ENCODE measurements at regions not wholly inside any gene's neighbourhood (a gene's known extent, or its start where the extent isn't known, plus 50 kb on each side); places are given as distances from the start of the nearest gene placed in this dataset.

DNA sequence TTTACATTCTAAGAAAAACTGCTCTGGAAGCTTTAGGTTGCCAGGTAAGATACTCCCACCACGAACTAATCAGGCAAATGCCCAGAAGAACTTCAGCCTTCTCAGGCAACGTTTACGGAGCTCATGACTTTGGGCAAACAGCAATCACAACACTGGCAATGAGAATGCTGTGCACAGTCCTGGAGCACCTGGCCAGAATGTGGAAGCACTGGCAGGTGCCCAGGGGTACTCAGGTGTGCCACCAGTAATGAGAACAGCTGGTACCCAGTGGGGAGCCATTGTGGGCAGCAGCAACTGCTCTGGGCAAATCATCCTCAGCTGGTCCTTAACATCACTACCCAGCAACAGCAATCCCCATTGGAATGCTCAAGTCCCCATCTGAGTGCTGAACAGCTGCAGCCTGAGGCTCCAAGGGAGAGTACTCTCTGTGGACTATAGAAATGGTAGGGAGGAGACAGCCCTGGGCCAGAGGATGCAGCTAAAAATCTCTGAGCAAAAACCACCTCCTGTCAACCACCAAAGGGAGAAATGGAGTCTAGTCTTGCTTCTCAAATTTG lies 210.0 kb downstream of the FOXO1 start:
- no peak overlapping the region for H3K4me3 ChIP-seq
- TF ChIP-seq ZNF830 (CRISPR knock-in tag; IDR thresholded peaks at IDR 0.05) = no peak
- no peak overlapping the region for H3K27ac ChIP-seq (ENCODE audit: extremely low read depth, low read depth, low read length)
- no peaks in the 10 kb centered on the region for H4K20me1 ChIP-seq (replicated peaks; ENCODE audit: control insufficient read depth, insufficient read depth, low read length)
- ChIA-PET CTCF (ENCODE audit: low intra/inter-chr PET ratio) (no interaction called here), POLR2A (no interaction called here)
- FAIRE-seq (no peak), DNase-seq (ENCODE audit: extremely low read depth in 1 of 4, low spot score in 3 of 4) (no peak), ATAC-seq (no peak)
- H2AFZ ChIP-seq (ENCODE audit: low read depth, low read length) = no peak overlapping the region
- H3K4me2 ChIP-seq (ENCODE audit: insufficient read depth, low read length) = no peak overlapping the region
- no peaks in the 10 kb centered on the region for H3K9me1 ChIP-seq (ENCODE audit: control insufficient read depth, insufficient read depth, low read length)
- H3K4me1 ChIP-seq (replicated peaks in 1 of 2; ENCODE audit: control insufficient read depth in 2 of 2, insufficient read depth in 2 of 2, low read length in 2 of 2) = no peaks in the 10 kb centered on the region
- 0% methylated on average over 2 of the region's 3 CpGs for WGBS (ENCODE audit: insufficient coverage, low coverage, missing lambda C conversion rate)
- H3K27me3 ChIP-seq (ENCODE audit: control insufficient read depth in 2 of 2, insufficient read depth in 2 of 2, low read length in 2 of 2) = no peaks in the 10 kb centered on the region; a peak in 1 of 5 replicates
- BruUV-seq (replicated peaks) = no TSS peak
- H3K79me2 ChIP-seq (ENCODE audit: control insufficient read depth, insufficient read depth, low read length) = no peaks in the 10 kb centered on the region
- H3K36me3 ChIP-seq (ENCODE audit: control insufficient read depth, insufficient read depth, low read length) = no peaks in the 10 kb centered on the region
- intact Hi-C loops (cut with micrococcal nuclease) = no loop called here
- in situ Hi-C loops (cut with MboI) = no loop called here
- no peak overlapping the region for H3K9ac ChIP-seq (ENCODE audit: insufficient read depth in 1 of 2, low read depth in 2 of 2, low read length in 2 of 2)
- no peaks in the 10 kb centered on the region for H3K9me3 ChIP-seq (replicated peaks; ENCODE audit: control insufficient read depth, insufficient read depth, low read depth, low read length)

DNA sequence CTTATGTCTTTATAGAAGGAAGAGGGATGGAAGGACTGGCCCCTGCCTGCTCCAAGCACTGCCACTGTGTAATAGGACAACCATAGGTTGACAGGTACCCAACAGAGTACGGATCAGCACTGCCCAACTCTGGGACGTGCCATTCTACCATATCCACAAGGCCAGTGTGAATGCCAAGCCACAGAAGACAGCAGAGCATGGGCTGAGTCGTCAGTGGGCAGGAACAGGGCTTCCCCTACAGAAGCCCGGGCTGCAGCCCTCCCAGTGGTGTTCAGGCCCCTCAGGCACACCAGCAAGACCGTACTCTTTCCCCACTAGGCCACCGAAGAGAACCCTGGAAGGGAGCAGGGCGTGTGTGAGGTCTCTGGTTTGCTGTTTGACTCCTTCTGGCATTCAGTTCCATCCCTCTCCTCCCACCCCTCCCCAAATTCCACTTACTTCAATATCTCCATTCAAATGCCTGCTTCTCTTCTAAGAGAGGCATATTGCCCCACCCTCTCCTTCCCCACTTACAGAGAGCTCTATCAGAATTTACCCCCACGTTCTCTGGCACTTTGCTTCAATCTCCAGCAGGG lies 209.4 kb downstream of the FOXO1 start:
- BruUV-seq (replicated peaks) = no TSS peak
- H4K20me1 ChIP-seq (replicated peaks; ENCODE audit: control insufficient read depth, insufficient read depth, low read length) = no peaks in the 10 kb centered on the region
- DNase-seq (ENCODE audit: extremely low read depth in 1 of 4, low spot score in 3 of 4) = no peak
- intact Hi-C loops (cut with micrococcal nuclease) (no loop called here), in situ Hi-C loops (cut with MboI) (no loop called here)
- no peak overlapping the region for H3K4me2 ChIP-seq (ENCODE audit: insufficient read depth, low read length)
- H3K27me3 ChIP-seq (ENCODE audit: control insufficient read depth in 2 of 2, insufficient read depth in 2 of 2, low read length in 2 of 2) = no peaks in the 10 kb centered on the region; a peak in 1 of 5 replicates
- 0% methylated on average over 6 of the region's 8 CpGs for WGBS (ENCODE audit: insufficient coverage, low coverage, missing lambda C conversion rate)
- H3K9me3 ChIP-seq (replicated peaks; ENCODE audit: control insufficient read depth, insufficient read depth, low read depth, low read length) = no peaks in the 10 kb centered on the region
- no peaks in the 10 kb centered on the region for H3K9me1 ChIP-seq (ENCODE audit: control insufficient read depth, insufficient read depth, low read length)
- H3K9ac ChIP-seq (ENCODE audit: insufficient read depth in 1 of 2, low read depth in 2 of 2, low read length in 2 of 2) = no peak overlapping the region
- ChIA-PET POLR2A (no interaction called here), CTCF (ENCODE audit: low intra/inter-chr PET ratio) (no interaction called here)
- ATAC-seq = no peak
- no peak overlapping the region for H3K27ac ChIP-seq (ENCODE audit: extremely low read depth, low read depth, low read length)
- no peaks in the 10 kb centered on the region for H3K79me2 ChIP-seq (ENCODE audit: control insufficient read depth, insufficient read depth, low read length)
- H3K4me1 ChIP-seq (replicated peaks in 1 of 2; ENCODE audit: control insufficient read depth in 2 of 2, insufficient read depth in 2 of 2, low read length in 2 of 2) = no peaks in the 10 kb centered on the region
- FAIRE-seq = no peak
- no peak overlapping the region for H2AFZ ChIP-seq (ENCODE audit: low read depth, low read length)
- no peak overlapping the region for H3K4me3 ChIP-seq
- H3K36me3 ChIP-seq (ENCODE audit: control insufficient read depth, insufficient read depth, low read length) = no peaks in the 10 kb centered on the region
- TF ChIP-seq RNF2 (IDR thresholded peaks at IDR 0.05) (no peak), ZNF12 (CRISPR knock-in tag; IDR thresholded peaks at IDR 0.05) (no peak), SNIP1 (IDR thresholded peaks at IDR 0.05; ENCODE audit: low read depth) (no peak), ZNF830 (CRISPR knock-in tag; IDR thresholded peaks at IDR 0.05) (no peak)
- TF ChIP-seq, protein P1, sequence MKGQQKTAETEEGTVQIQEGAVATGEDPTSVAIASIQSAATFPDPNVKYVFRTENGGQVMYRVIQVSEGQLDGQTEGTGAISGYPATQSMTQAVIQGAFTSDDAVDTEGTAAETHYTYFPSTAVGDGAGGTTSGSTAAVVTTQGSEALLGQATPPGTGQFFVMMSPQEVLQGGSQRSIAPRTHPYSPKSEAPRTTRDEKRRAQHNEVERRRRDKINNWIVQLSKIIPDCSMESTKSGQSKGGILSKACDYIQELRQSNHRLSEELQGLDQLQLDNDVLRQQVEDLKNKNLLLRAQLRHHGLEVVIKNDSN (CRISPR knock-in tag; IDR thresholded peaks at IDR 0.05) = no peak
- TF ChIP-seq, protein P2, sequence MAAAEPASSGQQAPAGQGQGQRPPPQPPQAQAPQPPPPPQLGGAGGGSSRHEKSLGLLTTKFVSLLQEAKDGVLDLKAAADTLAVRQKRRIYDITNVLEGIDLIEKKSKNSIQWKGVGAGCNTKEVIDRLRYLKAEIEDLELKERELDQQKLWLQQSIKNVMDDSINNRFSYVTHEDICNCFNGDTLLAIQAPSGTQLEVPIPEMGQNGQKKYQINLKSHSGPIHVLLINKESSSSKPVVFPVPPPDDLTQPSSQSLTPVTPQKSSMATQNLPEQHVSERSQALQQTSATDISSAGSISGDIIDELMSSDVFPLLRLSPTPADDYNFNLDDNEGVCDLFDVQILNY (CRISPR knock-in tag; IDR thresholded peaks at IDR 0.05) = no peak
- TF ChIP-seq, protein P3, sequence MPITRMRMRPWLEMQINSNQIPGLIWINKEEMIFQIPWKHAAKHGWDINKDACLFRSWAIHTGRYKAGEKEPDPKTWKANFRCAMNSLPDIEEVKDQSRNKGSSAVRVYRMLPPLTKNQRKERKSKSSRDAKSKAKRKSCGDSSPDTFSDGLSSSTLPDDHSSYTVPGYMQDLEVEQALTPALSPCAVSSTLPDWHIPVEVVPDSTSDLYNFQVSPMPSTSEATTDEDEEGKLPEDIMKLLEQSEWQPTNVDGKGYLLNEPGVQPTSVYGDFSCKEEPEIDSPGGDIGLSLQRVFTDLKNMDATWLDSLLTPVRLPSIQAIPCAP (CRISPR knock-in tag; IDR thresholded peaks at IDR 0.05; ENCODE audit: borderline replicate concordance) = no peak
- TF ChIP-seq, protein P4, sequence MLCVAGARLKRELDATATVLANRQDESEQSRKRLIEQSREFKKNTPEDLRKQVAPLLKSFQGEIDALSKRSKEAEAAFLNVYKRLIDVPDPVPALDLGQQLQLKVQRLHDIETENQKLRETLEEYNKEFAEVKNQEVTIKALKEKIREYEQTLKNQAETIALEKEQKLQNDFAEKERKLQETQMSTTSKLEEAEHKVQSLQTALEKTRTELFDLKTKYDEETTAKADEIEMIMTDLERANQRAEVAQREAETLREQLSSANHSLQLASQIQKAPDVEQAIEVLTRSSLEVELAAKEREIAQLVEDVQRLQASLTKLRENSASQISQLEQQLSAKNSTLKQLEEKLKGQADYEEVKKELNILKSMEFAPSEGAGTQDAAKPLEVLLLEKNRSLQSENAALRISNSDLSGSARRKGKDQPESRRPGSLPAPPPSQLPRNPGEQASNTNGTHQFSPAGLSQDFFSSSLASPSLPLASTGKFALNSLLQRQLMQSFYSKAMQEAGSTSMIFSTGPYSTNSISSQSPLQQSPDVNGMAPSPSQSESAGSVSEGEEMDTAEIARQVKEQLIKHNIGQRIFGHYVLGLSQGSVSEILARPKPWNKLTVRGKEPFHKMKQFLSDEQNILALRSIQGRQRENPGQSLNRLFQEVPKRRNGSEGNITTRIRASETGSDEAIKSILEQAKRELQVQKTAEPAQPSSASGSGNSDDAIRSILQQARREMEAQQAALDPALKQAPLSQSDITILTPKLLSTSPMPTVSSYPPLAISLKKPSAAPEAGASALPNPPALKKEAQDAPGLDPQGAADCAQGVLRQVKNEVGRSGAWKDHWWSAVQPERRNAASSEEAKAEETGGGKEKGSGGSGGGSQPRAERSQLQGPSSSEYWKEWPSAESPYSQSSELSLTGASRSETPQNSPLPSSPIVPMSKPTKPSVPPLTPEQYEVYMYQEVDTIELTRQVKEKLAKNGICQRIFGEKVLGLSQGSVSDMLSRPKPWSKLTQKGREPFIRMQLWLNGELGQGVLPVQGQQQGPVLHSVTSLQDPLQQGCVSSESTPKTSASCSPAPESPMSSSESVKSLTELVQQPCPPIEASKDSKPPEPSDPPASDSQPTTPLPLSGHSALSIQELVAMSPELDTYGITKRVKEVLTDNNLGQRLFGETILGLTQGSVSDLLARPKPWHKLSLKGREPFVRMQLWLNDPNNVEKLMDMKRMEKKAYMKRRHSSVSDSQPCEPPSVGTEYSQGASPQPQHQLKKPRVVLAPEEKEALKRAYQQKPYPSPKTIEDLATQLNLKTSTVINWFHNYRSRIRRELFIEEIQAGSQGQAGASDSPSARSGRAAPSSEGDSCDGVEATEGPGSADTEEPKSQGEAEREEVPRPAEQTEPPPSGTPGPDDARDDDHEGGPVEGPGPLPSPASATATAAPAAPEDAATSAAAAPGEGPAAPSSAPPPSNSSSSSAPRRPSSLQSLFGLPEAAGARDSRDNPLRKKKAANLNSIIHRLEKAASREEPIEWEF (CRISPR knock-in tag; IDR thresholded peaks at IDR 0.05) = no peak
